Fibroblast of upper back skin (primary cell): ENCODE measurements at regions not wholly inside any gene's neighbourhood (a gene's known extent, or its start where the extent isn't known, plus 50 kb on each side); places are given as distances from the start of the nearest gene placed in this dataset.
"Not testable (repeated sequence)": the region's sequence is repeated elsewhere in the genome, so short reads cannot be mapped to it uniquely, and the experiment has no call there.

Experiments used
- DNase-seq: peaks from one replicate; pipeline ENCODE4 v3.0.0-alpha.2; 2013

DNA sequence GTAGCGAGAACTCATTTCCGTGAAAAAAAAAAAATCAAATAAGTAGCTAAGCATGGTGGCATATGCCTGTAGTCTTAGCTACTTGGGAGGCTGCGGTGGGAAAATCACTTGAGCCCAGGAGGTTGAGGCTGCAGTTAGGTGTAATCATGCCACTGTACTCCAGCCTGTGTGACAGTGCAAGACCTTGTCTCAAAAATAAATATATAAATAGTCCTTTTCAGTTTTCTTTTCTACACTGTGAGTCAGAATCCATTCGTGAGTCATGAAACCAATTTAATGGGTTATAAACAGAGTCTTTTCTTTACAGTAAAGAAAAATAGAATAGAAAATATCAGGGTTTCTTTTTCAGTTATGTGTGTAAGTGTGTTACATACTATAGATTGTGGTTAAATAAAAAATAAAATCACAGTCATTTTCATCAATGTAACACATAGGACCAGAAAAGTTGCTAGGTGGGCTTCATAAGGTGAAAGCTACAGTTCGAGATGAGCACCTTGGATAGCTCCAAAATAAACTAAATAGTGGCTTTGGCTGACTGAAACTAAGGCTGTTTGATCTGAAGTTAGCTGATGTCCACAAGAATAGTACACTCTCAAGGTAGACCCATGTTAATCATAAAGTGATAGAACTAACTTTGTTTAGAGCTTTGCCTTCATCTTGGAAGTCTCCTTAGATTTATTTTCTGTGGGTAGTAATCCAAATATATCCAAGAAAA lies 781.1 kb downstream of the GATA3 start:
- no peak for DNase-seq

DNA sequence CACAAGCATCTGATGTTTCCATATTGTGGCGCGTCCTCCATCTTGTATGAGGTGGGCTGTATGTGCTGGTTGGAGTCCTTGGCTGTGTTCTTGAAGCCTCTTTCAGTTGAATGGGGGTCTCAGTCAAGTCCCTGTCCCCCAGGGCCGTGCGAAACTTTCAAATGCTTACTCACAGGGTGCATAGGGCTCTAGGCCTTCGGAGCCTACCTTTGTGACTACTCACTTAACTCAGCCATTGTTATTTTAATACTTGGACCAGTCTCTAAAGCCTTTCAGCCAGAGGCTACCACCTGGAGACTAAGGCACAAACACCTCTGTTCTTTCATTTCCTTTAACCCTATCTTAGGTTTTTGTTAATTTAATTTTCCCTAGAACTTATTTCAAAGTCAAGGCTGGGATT lies 785.9 kb downstream of the GATA3 start:
- no peak for DNase-seq

DNA sequence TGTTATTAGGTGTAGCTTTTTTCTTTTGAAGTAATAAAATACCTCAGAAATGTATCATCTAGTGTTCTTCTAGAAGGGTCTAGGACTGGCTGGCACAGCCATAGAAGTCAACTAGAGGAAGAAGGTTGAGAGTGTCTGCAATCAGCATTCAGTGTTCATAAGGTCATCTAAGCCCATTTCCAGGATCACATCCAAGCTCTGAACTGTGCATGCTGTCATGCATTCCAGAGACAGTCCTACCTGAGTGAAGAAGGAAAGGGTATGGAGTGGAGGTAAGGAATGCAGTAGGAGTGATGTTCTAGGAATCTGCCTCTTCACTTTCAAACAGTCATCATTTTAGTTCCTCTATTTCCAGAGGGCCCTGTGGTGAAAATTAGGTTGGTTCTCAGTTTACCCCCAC lies 789.7 kb downstream of the GATA3 start:
- no peak for DNase-seq

DNA sequence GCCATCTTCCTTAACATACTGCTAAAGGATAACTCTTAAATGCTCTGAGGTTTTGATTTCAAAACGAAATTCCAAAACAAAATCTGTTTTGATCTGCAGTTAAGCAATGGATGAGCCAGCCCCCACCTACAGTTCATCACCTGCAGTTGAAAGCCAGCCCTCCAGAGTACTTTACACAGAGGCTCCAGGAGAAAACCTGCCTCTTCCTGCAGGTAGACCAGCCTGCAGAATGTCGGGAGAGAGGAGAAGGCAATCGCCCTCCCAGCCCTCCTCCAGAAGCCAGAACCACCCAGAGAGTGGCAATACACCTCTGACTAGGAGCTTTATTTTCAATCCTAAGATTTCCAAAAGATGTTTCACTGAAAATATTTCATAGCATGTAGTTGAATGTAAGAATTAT lies 798.1 kb downstream of the GATA3 start:
- DNase-seq: no peak

DNA sequence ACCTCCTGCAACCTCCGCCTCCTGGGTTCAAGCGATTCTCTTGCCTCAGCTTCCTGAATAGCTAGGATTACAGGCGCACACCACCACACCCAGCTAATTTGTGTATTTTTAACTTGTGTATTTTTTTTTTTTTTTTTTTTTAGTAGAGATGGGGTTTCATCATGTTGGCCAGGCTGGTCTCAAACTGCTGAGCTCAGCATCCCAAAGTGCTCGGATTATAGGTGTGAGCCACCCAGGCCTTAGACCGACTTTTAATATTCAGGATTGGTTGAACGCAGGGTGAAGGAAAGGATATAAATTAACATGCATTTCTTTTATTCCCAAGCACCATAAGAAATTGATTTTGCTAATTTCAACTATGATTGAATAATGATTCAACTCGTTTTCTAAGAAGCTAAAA lies 798.6 kb downstream of the GATA3 start:
- no peak for DNase-seq

DNA sequence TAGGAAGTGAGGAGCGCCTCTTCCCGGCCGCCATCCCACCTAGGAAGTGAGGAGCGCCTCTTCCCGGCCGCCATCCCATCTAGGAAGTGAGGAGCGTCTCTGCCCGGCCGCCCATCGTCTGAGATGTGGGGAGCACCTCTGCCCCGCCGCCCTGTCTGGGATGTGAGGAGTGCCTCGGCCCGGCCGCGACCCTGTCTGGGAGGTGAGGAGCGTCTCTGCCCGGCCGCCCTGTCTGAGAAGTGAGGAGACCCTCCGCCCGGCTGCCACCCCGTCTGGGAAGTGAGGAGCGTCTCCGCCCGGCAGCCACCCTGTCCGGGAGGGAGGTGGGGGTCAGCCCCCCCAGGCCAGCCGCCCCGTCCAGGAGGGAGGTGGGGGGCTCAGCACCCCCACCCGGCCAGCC lies 814.4 kb downstream of the GATA3 start:
- DNase-seq: not testable (repeated sequence)

DNA sequence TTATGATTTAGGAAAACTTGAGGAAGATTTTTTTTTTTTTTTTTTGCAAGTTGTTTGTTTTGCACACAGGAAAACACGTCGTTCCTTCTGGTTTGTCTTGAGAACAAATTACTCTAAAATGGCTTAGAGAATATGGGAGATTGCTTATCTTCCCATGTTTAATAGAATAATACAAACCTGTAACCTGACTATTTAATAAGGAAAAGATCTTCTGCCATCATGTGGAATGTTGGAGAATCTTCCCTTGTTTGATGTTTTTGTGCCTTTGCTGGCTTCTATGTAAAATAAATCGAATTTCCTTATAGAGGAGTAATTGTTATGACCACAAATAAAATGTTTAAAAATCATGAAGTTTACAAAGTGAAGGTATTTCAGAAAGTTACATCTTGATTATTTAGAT lies 818.8 kb downstream of the GATA3 start:
- no peak for DNase-seq

DNA sequence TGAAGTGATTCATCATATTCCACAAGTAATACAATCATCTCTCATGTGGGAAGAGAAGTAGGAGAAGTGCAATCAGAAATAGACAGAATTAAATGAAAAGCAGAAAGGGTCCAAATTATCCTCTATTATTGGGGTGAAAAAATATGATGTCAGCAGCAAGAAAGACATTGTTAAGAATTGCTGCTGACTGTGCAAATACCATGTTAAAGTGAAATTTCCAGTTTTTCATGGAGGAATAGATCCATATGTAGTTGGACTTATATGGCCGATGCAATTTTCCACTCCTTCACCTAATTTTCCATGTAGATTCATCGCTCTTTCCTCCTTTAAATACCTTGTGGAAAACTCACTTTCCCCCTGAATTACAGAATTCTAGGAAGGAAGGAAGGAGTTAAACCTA lies 819.8 kb downstream of the GATA3 start:
- DNase-seq: no peak

DNA sequence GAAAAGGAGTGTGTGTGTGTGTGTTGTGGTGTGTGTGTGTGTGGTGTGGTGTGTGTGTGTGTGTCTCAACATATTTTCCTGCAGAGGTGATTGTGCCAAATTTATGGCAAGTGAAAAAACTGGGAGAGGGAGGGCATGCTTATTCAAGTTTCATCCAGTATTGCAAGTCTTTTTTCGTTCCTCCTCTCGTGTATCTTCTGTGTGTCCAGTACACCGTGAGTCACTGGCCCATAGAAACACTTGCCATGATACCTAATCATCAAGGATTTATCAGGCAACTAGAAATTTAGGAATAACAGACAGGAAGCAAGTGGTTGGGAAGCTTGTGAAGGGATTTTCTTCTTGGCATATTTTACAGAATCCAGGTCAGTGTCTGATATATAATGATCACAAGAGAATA lies 820.5 kb downstream of the GATA3 start:
- no peak for DNase-seq

DNA sequence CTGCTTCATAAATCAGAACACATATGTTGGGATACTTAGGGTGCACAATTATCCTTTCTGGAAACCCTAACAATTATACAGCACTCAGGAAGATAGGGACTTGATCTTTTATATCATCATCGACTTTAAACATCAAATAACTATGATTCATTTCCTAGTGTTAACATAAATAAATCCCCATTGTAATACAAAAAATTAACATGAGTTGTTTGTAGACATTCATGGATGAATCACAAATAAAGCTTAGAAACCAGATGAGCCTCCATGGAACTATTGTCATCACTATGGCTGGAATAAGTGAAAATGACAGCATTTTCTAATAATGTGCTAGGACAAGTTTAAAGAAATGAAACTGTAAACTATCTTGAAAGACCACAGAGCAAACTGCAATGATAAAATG lies 821.7 kb downstream of the GATA3 start:
- no peak for DNase-seq

DNA sequence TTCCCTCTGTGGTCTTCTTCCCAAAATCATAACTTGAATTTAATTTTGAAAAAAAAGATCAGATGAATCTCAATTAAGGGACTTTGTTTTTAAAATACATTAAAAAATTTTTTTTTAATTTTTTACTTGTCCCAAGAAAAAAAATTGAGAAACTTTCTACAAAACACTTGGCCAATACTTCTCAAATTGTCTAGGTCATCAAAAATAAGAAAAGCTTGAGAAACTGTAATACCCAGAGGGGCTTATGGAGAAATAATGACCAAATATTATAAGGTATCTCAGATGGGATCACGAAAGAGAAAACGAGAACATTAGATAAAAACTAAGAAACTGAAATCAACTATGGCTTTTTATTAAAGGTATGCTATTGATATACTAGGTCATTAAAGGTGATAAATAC lies 835.0 kb downstream of the GATA3 start:
- no peak for DNase-seq

DNA sequence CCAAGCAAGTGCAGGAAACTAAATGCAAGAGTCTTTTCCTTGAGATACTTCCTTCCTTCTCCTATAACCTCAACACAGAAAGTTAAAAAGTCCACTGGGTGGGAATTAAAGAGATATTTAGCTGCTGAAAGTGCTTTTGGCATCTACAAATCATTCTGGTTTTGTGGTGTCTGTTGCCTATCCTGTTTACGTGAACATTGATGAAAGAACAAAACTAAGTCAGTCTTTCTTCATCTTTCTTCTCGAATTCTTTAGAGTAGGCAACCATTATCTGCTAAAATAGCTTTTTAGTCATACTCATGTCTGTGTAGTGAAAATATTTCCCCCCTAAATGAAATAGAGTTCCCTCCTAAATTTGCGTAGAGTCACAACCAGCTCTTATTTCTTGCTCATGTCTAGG lies 838.6 kb downstream of the GATA3 start:
- DNase-seq: no peak

DNA sequence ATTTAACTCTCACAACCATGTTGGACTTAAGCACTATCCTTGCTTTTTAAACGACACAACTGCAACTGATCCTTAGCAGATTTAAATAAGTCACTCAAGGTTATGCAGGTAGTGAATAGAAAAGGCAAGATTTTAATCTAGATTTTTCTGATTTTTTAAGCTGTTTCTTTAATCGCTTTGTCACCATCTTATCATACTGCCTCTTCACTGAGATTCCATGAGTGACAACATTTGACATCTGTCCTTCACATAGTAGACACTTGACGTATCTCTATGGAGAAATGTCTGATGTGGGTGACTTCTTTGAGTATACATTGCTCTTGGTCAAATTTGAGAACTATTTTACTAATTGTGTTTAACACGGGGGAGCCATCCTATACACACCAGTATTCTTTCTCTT lies 839.7 kb downstream of the GATA3 start:
- no peak for DNase-seq

DNA sequence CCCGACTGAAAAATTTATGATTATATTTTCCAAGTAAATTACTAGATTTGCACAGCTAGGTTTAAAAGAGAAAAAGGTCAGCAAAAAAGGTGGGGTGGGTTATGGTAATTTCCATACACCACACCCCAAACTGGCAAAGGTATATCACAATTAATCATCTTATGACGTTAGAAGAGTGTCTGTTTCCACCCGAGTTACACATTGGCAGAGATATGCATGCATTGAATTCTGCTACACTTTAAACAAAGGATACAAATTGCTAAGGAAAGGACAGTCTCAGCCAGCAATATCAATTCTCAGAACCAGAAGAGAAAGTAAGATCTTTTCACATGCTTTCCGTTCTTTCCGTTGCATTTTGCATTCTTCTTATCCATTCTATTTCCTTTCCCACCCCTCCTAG lies 843.3 kb downstream of the GATA3 start:
- no peak for DNase-seq

DNA sequence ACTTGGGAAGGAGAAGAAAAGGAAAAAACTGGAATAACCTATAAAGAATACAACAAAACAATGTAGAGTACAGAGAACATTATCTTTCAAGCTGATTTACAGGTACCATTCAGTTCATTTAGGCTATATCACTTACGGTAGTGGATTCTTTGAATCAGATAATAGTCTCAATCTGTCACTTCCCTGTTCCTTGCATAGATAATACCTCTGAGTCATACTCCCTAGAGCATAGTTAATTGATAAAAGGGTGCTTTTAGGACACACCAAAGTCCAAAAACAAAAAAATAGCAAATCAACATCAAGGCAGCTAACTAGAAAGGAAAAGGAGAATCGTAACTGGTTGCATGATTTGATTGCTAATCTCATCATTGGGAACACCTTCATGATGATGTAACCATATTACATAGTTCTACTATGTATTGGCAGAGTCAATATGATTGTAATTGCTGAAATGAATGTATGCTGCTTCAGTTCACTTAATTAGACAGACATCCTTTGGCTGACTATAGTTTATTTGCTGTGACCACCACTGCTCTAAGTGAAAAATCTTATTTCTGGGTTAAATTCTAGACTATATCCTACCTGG lies 844.4 kb downstream of the GATA3 start:
- DNase-seq: no peak

DNA sequence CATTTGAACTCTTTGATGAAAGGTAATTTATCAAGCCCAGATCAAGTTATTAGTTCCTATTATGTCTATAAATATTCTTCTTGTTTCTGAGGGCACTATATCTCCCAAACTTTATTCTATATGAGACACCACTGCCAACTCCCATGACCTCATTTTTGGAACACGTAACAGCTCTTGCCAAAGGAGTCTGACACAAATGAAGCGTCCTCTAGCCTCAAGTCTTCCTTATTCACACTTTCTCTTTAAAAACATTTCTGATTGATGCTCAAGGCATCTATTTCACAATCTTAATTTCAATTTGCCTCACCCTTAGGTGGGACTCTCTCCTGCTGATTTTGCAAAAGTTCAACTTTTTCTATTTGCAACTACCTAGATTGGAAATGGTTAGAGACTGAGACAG lies 848.4 kb downstream of the GATA3 start:
- no peak for DNase-seq

DNA sequence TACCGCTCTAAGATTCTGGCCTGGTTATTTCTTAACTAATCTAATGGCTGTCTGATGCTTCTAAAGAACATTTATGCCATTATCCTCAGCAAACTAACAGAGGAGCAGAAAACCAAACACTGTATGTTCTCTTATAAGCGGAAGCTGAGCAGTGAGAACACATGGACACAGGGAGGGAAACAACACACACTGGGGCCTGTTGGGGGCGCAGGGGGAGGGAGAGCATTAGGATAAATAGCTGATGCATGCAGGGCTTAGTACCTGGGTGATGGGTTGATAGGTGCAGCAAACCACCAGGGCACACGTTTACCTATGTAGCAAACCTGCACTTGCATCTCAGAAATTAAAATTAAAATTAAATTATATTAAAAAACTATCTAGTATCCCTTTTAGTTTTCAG lies 853.5 kb downstream of the GATA3 start:
- no peak for DNase-seq

DNA sequence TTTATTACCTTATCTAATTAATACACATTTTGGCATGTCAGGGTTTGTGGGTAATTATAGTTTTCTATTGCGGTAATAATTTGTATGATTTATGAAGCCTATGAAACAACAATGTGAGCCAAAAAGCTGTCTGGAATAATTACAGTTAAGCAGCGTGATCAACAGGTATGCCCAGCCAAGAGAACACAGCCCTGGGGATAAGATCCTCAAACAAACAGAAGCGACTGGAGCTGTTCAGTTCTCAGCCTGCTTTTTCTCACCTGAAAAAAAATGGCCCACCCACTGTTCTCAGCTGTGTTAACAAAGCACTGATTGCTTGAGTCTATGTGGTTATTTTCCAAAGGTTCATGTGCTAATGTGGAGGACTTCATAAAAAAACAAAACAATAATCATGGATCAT lies 855.8 kb downstream of the GATA3 start:
- no peak for DNase-seq

DNA sequence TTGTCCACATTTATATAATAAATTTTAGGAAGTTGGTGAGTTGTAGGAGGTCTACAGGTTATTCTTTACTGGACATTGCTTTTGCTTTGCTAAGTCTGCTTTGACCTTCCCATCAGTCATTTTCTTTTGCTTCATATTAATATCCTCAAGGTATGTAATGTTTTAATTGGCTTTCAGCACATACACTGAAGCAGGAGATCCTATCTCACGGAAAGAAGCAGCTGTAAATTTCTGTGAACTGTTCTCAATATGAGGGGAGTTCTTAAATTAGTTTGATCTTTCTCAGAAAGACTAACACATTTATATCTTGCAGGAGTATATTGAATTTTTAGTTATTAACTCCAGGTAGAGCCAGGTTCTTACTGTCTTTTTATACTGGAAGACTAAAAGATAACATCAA lies 856.5 kb downstream of the GATA3 start:
- no peak for DNase-seq

DNA sequence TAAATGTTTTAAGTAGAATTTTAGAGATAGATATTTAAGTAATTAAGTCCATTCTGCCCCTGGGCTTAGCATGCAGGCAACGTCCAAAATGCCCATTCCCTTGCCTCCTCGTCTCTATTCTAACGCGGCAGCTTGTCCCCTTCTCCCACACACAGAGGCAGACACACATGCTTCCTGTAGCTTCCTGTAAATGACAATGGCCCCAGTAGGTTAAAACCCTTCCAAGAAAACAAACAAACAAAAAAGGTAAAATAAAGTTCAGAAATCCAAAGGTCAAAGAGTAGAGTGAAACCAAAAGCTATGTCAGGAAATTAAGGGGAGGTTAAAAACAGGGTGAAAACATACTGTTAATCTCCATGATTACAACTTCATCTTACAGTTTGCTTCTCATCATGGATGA lies 857.6 kb downstream of the GATA3 start:
- no peak for DNase-seq

DNA sequence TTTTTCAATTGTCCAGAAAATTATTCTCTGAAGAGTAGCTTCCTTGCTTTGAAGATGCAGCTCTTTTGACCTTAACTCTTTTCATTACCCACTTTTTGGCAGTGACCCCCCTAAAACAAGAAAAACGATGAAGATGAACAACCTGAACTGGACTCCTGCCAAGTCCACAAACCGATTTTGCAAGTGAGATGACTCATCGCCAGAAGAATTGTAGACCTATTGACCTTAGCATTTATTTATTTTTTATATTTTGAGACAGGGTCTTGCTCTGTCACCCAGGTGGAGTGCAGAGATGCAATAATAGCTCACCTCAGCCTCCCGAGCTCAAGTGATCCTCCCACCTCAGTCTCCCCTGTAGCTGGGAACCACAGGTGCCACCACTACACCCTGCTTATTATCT lies 859.2 kb downstream of the GATA3 start:
- peak; percentile 5 for DNase-seq

DNA sequence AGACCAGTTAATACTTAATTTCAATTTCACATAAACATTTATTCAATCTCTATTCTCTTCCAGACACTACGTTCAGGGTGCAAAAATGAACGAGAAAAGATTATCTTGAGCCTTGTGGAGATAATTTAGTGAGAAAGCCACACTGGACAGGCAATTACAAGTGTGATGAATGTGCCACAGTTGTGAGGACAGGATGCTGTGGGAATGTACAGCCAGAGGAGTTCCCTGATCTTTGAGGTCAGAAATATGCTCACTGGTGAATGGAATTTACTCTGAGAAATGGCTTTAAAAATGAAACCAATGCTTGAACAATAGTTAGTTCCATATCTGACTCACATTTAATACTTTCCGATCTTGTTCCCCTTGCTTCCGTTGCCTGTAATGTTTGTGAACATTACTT lies 864.8 kb downstream of the GATA3 start:
- no peak for DNase-seq

DNA sequence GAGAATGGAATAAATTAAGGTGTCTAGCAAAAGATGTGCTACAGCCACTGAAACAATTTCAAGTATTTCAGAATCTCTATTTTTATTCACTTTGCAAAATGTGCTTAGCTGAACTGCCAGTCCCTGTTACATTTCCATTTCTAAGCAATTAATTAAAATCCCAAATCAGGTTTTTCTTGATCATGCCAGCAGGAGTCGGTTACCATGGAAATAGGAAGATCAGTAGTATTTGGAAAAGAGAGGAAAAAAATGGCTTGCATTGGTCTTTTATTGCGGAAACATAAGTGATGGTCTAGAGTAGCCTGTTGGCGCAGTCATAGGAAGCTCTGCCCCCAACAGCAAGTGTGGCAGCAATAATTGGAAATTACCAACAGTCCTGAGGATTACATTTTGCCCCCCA lies 867.1 kb downstream of the GATA3 start:
- DNase-seq: no peak

DNA sequence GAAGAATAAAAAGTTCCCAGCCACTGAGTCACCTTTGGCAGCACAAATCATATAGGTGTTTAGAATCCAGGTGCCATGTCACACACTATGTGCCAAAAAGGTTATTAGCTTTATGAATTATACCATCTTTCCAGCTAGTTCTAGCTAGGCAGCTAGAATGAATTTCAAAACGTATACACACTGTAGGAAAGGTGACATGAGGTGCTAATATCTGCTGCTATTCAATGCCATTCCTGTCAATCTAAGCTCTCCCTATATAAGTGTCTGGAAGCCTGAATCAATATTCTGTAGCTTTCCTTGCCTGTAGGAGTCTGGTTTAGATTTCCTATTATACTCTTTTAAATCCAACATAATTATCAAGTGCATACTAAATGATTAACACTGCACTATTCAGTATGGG lies 868.6 kb downstream of the GATA3 start:
- no peak for DNase-seq

DNA sequence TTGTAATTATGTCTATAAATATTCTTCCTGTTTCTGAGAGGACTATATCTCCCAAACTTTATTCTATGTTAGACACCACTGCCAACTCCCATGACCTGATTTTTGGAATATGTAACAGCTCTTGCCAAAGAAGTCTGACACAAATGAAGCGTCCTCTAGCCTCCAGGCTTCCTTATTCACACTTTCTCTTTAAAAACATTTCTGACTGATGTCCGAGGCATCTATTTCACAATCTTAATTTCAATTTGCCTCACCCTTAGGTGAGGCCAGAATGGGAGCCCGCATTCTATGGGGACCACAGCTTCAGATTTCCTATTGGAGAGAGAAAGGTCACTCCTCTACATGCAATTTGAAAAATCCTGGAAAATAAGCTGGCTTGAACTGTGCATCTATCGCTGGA lies 873.2 kb downstream of the GATA3 start:
- no peak for DNase-seq
